ENCODE measurements at regions not wholly inside any gene's neighbourhood (a gene's known extent, or its start where the extent isn't known, plus 50 kb on each side); places are given as distances from the start of the nearest gene placed in this dataset.

DNA sequence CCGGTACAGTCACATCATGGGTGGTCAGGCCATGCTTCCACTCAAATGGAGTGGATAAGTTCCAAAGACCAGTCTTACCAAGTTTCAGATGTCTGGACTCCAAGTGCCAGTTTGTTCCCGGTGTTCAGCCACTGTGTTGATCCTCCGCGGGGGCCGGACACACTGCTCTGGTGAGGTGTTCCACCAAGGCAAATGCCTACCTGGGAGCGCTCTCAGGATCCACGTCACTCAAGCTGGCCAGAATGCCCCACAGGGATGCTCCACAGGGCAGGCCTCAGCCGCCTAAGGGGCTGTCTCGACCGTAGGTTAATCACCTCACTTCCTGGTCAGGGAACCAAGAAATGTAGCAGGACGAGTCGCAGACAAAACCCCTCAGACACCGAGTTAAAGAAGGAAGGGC is 258.0 kb upstream of the GRID2 start:
- Mint-ChIP-seq H3K4me1 (ENCODE audit: low read depth) (no peaks in the 10 kb centered on the region), H3K36me3 (ENCODE audit: low read depth) (no peaks in the 10 kb centered on the region), H3K27ac (no peak overlapping the region), H3K4me3 (no peak overlapping the region), H3K9me3 (peaks cover 5% of the 10 kb centered on the region), H3K27me3 (no peaks in the 10 kb centered on the region)
- ATAC-seq (ENCODE audit: poor library complexity): no peak
- ChIA-PET POLR2A (no interaction called here), CTCF (no interaction called here)
- no peak for DNase-seq
- no peaks in the 10 kb centered on the region for H3K27me3 ChIP-seq (ENCODE audit: control insufficient read depth in 1 of 2, insufficient read depth in 2 of 2, low read length in 2 of 2)
- intact Hi-C loops (cut with DNase I, micrococcal nuclease): no loop called here
- peaks cover 0 to 5% of the 10 kb centered on the region in 2 experiments for H3K9me3 ChIP-seq (ENCODE audit: control insufficient read depth in 1 of 2, insufficient read depth in 1 of 2, low read length in 2 of 2)
- no peak overlapping the region for H3K27ac ChIP-seq (ENCODE audit: low read depth in 1 of 2, low read length in 2 of 2)
- H3K4me3 ChIP-seq (ENCODE audit: low read length): no peak overlapping the region
- H3K4me1 ChIP-seq (ENCODE audit: insufficient read depth, low read length): no peaks in the 10 kb centered on the region
- TF ChIP-seq CTCF (IDR thresholded peaks at IDR 0.05): no peak
- no peaks in the 10 kb centered on the region for H3K36me3 ChIP-seq (ENCODE audit: insufficient read depth, low read length)

GRCh38 chr4:92047209-92047875 is 256.4 kb upstream of the GRID2 start:
- ChIA-PET CTCF (no interaction called here), POLR2A (no interaction called here)

DNA sequence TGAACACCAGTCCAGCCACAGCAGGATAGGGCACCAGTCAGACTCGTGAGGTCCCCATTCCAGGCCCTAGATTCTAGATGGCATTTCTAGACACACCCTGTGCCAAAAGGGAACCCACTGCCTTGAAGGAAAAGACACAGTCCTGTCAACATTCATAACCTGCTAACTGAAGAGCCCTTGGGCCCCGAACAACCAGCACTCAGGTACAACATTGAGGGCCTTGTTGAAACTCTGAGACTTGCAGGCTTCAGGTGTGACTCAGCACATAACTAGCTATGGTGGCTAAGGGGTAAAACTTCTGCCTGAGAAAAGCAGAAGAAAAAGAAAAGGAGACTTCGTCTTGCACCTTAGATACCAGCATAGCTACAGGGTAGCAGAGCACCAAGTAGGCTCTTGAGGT is 252.9 kb upstream of the GRID2 start:
- H3K27me3 Mint-ChIP-seq: no peaks in the 10 kb centered on the region
- no peaks in the 10 kb centered on the region for H3K36me3 Mint-ChIP-seq (ENCODE audit: low read depth)
- intact Hi-C loops (cut with DNase I, micrococcal nuclease): no loop called here
- POLR2A ChIA-PET: no interaction called here
- Histone ChIP-seq H3K36me3 (ENCODE audit: insufficient read depth, low read length) (no peaks in the 10 kb centered on the region), H3K27ac (ENCODE audit: low read depth in 1 of 2, low read length in 2 of 2) (no peak overlapping the region), H3K27me3 (ENCODE audit: control insufficient read depth in 1 of 2, insufficient read depth in 2 of 2, low read length in 2 of 2) (no peaks in the 10 kb centered on the region), H3K4me3 (ENCODE audit: low read length) (no peak overlapping the region), H3K9me3 (ENCODE audit: control insufficient read depth in 1 of 2, insufficient read depth in 1 of 2, low read length in 2 of 2) (peaks cover 0 to 5% of the 10 kb centered on the region in 2 experiments), H3K4me1 (ENCODE audit: insufficient read depth, low read length) (no peaks in the 10 kb centered on the region)
- TF ChIP-seq CTCF (IDR thresholded peaks at IDR 0.05): no peak
- CTCF ChIA-PET: no interaction called here
- no peak overlapping the region for H3K27ac Mint-ChIP-seq
- ATAC-seq (ENCODE audit: poor library complexity) (no peak), DNase-seq (no peak)
- peaks cover 5% of the 10 kb centered on the region for H3K9me3 Mint-ChIP-seq
- H3K4me3 Mint-ChIP-seq: no peak overlapping the region
- H3K4me1 Mint-ChIP-seq (ENCODE audit: low read depth): no peaks in the 10 kb centered on the region

More at GRCh38 chr4:92047209-92047875, 256.4 kb upstream of the GRID2 start:
- Mint-ChIP-seq H3K27ac (no peak overlapping the region), H3K4me1 (ENCODE audit: low read depth) (no peaks in the 10 kb centered on the region), H3K9me3 (peaks cover 5% of the 10 kb centered on the region), H3K27me3 (no peaks in the 10 kb centered on the region), H3K36me3 (ENCODE audit: low read depth) (no peaks in the 10 kb centered on the region), H3K4me3 (no peak overlapping the region)
- H3K4me1 ChIP-seq (ENCODE audit: insufficient read depth, low read length): no peaks in the 10 kb centered on the region
- no peak for DNase-seq
- no peak for TF ChIP-seq CTCF (IDR thresholded peaks at IDR 0.05)
- intact Hi-C loops (cut with DNase I, micrococcal nuclease): no loop called here
- H3K27me3 ChIP-seq (ENCODE audit: control insufficient read depth in 1 of 2, insufficient read depth in 2 of 2, low read length in 2 of 2): no peaks in the 10 kb centered on the region
- no peaks in the 10 kb centered on the region for H3K36me3 ChIP-seq (ENCODE audit: insufficient read depth, low read length)
- no peak overlapping the region for H3K4me3 ChIP-seq (ENCODE audit: low read length)
- ATAC-seq (ENCODE audit: poor library complexity): no peak
- H3K27ac ChIP-seq (ENCODE audit: low read depth in 1 of 2, low read length in 2 of 2): no peak overlapping the region
- peaks cover 0 to 5% of the 10 kb centered on the region in 2 experiments for H3K9me3 ChIP-seq (ENCODE audit: control insufficient read depth in 1 of 2, insufficient read depth in 1 of 2, low read length in 2 of 2)

All from CD4-positive, alpha-beta T cell (primary cell).